Heart left ventricle (tissue), 16 donors: ENCODE measurements at regions not wholly inside any gene's neighbourhood (a gene's known extent, or its start where the extent isn't known, plus 50 kb on each side); places are given as distances from the start of the nearest gene placed in this dataset.
"Not testable (repeated sequence)": the region's sequence is repeated elsewhere in the genome, so short reads cannot be mapped to it uniquely, and the experiment has no call there.

Source experiments
- ATAC-seq, 4 donors: fragments of 200-7000 bp; cut with Tn5 transposase; one replicate each; pipeline ENCODE4 v1.9.1; 2020 to 2022; ENCODE audit warnings: moderate library complexity in 4 of 4, mild to moderate bottlenecking in 3 of 4, moderate number of reproducible peaks in 1 of 4
- DNase-seq, 5 donors: peaks; one replicate each; pipeline ENCODE4 v3.0.0-alpha.2; 2020
- H3K27ac ChIP-seq, 12 donors: fragments of 200-600 bp; sonication (generic) in 4 of 12; one replicate each; pipeline versions ENCODE4 v1.5.0 to v1.8.0; 2016 to 2022; ENCODE audit warnings: mild to moderate bottlenecking in 2 of 12
- H3K27me3 ChIP-seq, 9 donors: fragments of 200-600 bp; sonication (generic) in 2 of 9; one replicate each; pipeline versions ENCODE4 v1.5.1 to v1.8.0; 2016 to 2022; ENCODE audit warnings: mild to moderate bottlenecking in 3 of 9
- H3K36me3 ChIP-seq, 9 donors: fragments of 200-600 bp; sonication (generic) in 2 of 9; one replicate each; pipeline versions ENCODE4 v1.5.0 to v1.8.0; 2018 to 2022; ENCODE audit warnings: mild to moderate bottlenecking in 2 of 9
- H3K4me1 ChIP-seq, 12 donors: fragments of 200-600 bp; sonication (generic) in 4 of 12; one replicate each; pipeline versions ENCODE4 v1.5.0 to v1.8.0; 2016 to 2022; ENCODE audit warnings: mild to moderate bottlenecking in 3 of 12
- H3K4me3 ChIP-seq, 12 donors: fragments of 200-600 bp; sonication (generic) in 4 of 12; one replicate each; pipeline versions ENCODE4 v1.5.0 to v1.8.0; 2017 to 2022; ENCODE audit warnings: mild to moderate bottlenecking in 9 of 12, moderate library complexity in 4 of 12
- H3K9me3 ChIP-seq, 12 donors: fragments of 200-600 bp; sonication (generic) in 4 of 12; one replicate each; pipeline versions ENCODE4 v1.5.0 to v1.8.0; 2016 to 2022; ENCODE audit warnings: mild to moderate bottlenecking in 1 of 12
- POLR2A ChIP-seq, 2 donors: fragments of 450-650 bp; IDR thresholded peaks; one replicate each; pipeline ENCODE4 v1.6.1; 2017; ENCODE audit warnings: antibody characterized with exemption in 2 of 2, mild to moderate bottlenecking in 2 of 2, moderate library complexity in 2 of 2
- WGBS, 4 donors: extraction: QIAGEN DNeasy Blood & Tissue Kit in 2 of 4; methylation state at CpG; one replicate each; pipeline versions ENCODE4 v1.1.5 to v1.1.7; 2013 to 2018; 5-methylcytosine and 5-hydroxymethylcytosine counted together
- intact Hi-C, 10 donors: fragments of 100-400 bp; cut with DNase I; formaldehyde crosslinking; loops; one replicate each; pipeline versions ENCODE4 v1.11.1 to v1.14.2; 2022
- TF ChIP-seq, protein P1 (sequence below), 12 donors: fragments of 200-600 bp; sonication (generic) in 4 of 12; IDR thresholded peaks; one replicate each; pipeline versions ENCODE4 v1.5.0 to v1.8.0; 2018 to 2022; ENCODE audit warnings: antibody characterized with exemption in 12 of 12, mild to moderate bottlenecking in 5 of 12
- donor health status: ischemic (EF 13 %, LVEDD 7.1; RV severe dilation, severe dysfunction).
- donor health status: healthy with polysubstance abuse.
- donor health status: DM: no; HTN: yes; CAD: no.
- donor health status: DM: no; HTN: no; CAD: no.
- donor health status: ischemic (EF 25% LVEDD 6.9; RV normal size, moderate dysfunction).
- donor health status: ischemic (EF 25% LVEDD 5.7; RV mildly dilated, moderate dysfunction).
- donor health status: healthy.
- donor health status: DM: yes; HTN: yes; CAD: no.
- donor health status: ischemic (EF 35%, LVEDD 5.7; RV mildly dilated, moderate dysfunction).
- donor health status: nonischemic (EF 11% LVEDD 7.7; RV severe dilation, severe dysfunction).
- donor health status: DM: yes; HTN: yes; CAD: no.
- donor health status: PGD.
- donor health status: ischemic (EF 29% LVEDD 5.4; RV normal size, mild dysfunction).
- donor health status: nonischemic (EF 23%, LVEDD 6.1; RV moderate dilation, normal function).

GRCh38 chr3:159499031-159499793 lies 489.4 kb upstream of the IL12A start:
- Histone ChIP-seq H3K4me1 (no peaks in the 10 kb centered on the region), H3K27me3 (no peaks in the 10 kb centered on the region), H3K27ac (no peak overlapping the region), H3K9me3 (peaks cover 0 to 3% (median 0%) of the 10 kb centered on the region in 12 donors), H3K36me3 (no peaks in the 10 kb centered on the region), H3K4me3 (no peak overlapping the region)
- 70 to 76% (median 72%) methylated on average over 6 of the region's 6 CpGs for WGBS, 4 donors
- ATAC-seq: no peak
- TF ChIP-seq, protein P1, sequence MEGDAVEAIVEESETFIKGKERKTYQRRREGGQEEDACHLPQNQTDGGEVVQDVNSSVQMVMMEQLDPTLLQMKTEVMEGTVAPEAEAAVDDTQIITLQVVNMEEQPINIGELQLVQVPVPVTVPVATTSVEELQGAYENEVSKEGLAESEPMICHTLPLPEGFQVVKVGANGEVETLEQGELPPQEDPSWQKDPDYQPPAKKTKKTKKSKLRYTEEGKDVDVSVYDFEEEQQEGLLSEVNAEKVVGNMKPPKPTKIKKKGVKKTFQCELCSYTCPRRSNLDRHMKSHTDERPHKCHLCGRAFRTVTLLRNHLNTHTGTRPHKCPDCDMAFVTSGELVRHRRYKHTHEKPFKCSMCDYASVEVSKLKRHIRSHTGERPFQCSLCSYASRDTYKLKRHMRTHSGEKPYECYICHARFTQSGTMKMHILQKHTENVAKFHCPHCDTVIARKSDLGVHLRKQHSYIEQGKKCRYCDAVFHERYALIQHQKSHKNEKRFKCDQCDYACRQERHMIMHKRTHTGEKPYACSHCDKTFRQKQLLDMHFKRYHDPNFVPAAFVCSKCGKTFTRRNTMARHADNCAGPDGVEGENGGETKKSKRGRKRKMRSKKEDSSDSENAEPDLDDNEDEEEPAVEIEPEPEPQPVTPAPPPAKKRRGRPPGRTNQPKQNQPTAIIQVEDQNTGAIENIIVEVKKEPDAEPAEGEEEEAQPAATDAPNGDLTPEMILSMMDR (IDR thresholded peaks at IDR 0.05): no peak
- no peak for TF ChIP-seq POLR2A (IDR thresholded peaks at IDR 0.05)
- DNase-seq: no peak
- intact Hi-C loops: no loop called here

DNA sequence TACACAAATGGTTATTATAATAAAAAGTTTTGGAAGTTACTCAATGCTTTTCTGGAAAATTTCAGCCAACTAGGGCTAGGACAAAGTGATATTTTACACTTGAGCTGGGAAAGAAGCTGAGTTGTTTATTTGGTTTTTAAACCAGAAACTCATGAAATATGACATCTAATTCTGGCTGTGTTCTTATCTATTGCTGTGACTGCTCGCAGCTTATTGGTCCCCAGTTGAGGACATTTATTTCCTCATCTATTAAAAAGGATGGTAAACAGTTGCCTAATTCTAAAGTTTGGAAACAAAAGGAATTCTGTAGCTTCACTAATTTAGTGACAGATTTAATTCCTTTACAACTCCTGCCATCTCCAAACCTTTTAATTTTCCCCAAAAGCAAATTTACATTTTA lies 487.6 kb upstream of the IL12A start:
- no peak for ATAC-seq
- no peaks in the 10 kb centered on the region for H3K36me3 ChIP-seq
- no peaks in the 10 kb centered on the region for H3K9me3 ChIP-seq
- WGBS, 4 donors: 62 to 78% (median 67%) methylated on average over 1 of the region's 1 CpG
- TF ChIP-seq POLR2A (IDR thresholded peaks at IDR 0.05): no peak
- TF ChIP-seq, protein P1 (IDR thresholded peaks at IDR 0.05): no peak
- H3K4me1 ChIP-seq: no peaks in the 10 kb centered on the region
- no peak overlapping the region for H3K27ac ChIP-seq
- intact Hi-C loops: no loop called here
- no peak for DNase-seq
- no peak overlapping the region for H3K4me3 ChIP-seq
- no peaks in the 10 kb centered on the region for H3K27me3 ChIP-seq

DNA sequence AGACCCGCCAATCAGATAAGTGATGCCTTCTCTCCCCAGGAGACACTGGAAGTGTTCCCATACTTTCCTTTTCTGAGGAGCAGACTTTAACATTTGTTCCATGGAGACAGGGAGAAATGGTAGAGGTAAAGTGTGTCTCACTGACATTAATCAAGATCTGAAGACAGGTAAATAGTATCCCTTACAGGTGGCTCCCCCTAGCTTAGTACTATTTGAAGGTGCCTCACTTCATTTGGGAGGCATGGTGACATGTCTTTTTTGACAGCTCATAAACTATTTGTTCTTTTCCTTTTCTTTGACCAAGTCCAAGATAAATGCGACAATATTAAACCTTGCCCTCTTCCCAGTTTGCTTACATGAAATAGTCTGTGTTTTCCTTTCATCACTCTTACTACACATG lies 485.6 kb upstream of the IL12A start:
- 87 to 94% (median 91%) methylated on average over 2 of the region's 2 CpGs for WGBS, 4 donors
- DNase-seq (no peak), ATAC-seq (no peak)
- TF ChIP-seq POLR2A (IDR thresholded peaks at IDR 0.05): no peak
- TF ChIP-seq, protein P1 (IDR thresholded peaks at IDR 0.05): no peak
- intact Hi-C loops: no loop called here
- H3K27me3 ChIP-seq: no peaks in the 10 kb centered on the region
- no peak overlapping the region for H3K4me3 ChIP-seq
- H3K36me3 ChIP-seq: no peaks in the 10 kb centered on the region
- H3K27ac ChIP-seq: no peak overlapping the region
- no peaks in the 10 kb centered on the region for H3K4me1 ChIP-seq
- peaks cover 0 to 5% (median 0%) of the 10 kb centered on the region in 12 donors for H3K9me3 ChIP-seq

DNA sequence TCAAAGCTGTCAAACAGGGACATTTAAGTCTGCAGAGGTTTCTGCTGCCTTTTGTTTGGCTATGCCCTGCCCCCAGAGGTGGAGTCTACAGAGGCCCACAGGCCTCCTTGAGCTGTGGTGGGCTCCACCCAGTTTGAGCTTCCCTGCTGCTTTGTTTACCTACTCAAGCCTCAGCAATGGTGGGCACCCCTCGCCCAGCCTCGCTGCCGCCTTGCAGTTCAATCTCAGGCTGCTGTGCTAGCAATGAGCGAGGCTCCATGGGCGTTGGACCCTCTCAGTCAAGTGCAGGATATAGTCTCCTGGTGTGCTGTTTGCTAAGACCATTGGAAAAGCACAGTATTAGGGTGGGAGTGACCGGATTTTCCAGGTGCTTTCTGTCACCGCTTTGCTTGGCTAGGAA lies 477.6 kb upstream of the IL12A start:
- H3K27me3 ChIP-seq, DNase-seq, H3K36me3 ChIP-seq, ATAC-seq, H3K4me3 ChIP-seq, H3K4me1 ChIP-seq, H3K9me3 ChIP-seq, intact Hi-C loops, H3K27ac ChIP-seq: not testable (repeated sequence)
- 90 to 95% (median 95%) methylated on average over 7 of the region's 7 CpGs for WGBS, 4 donors

GRCh38 chr3:159513444-159513843 lies 475.2 kb upstream of the IL12A start:
- DNase-seq (no peak), ATAC-seq (no peak)
- Histone ChIP-seq H3K4me3 (no peak overlapping the region), H3K27ac (no peak overlapping the region), H3K9me3 (no peaks in the 10 kb centered on the region), H3K4me1 (no peaks in the 10 kb centered on the region), H3K27me3 (no peaks in the 10 kb centered on the region), H3K36me3 (no peaks in the 10 kb centered on the region)
- TF ChIP-seq POLR2A (IDR thresholded peaks at IDR 0.05): no peak
- 57 to 68% (median 61%) methylated on average over 6 of the region's 6 CpGs for WGBS, 4 donors
- intact Hi-C loops: no loop called here
